HFFc6 (cell line): ENCODE measurements at regions not wholly inside any gene's neighbourhood (a gene's known extent, or its start where the extent isn't known, plus 50 kb on each side); places are given as distances from the start of the nearest gene placed in this dataset.
A peak's percentile ranks its signal among the peaks of the same experiment; 100 is the strongest.

Experiments
- DNase-seq: peaks from one replicate; pipeline ENCODE4 v3.0.0-alpha.2; 2018
- H3K27ac Mint-ChIP-seq: 2 replicates; pipeline ENCODE4 v1.8.0; 2020; ENCODE audit warnings: mild to moderate bottlenecking, mixed read lengths
- H3K27me3 Mint-ChIP-seq: 2 replicates; pipeline ENCODE4 v1.8.0; 2021; ENCODE audit warnings: mild to moderate bottlenecking, moderate library complexity, mixed read lengths; ENCODE audit not compliant: insufficient read depth
- H3K36me3 Mint-ChIP-seq: 2 replicates; pipeline ENCODE4 v1.8.0; 2021; ENCODE audit warnings: low read depth, mixed read lengths
- H3K4me1 Mint-ChIP-seq: 2 replicates; pipeline ENCODE4 v1.8.0; 2020; ENCODE audit warnings: low read depth, mixed read lengths
- H3K4me3 Mint-ChIP-seq: 2 replicates; pipeline ENCODE4 v1.8.0; 2020; ENCODE audit warnings: mild to moderate bottlenecking, moderate library complexity, mixed read lengths
- H3K9me3 Mint-ChIP-seq: 2 replicates; pipeline ENCODE4 v1.8.0; 2020; ENCODE audit warnings: mild to moderate bottlenecking, mixed read lengths
- TF ChIP-seq, protein P1 (sequence below): fragments of 200-600 bp; sonication (generic); IDR thresholded peaks from 2 replicates; pipeline ENCODE4 v1.5.0; 2021; ENCODE audit warnings: antibody characterized with exemption, mild to moderate bottlenecking

- H3K27me3 Mint-ChIP-seq: peaks cover 2% of the 10 kb centered on the region; the same call in 1 of the 2 replicates
- TF ChIP-seq, protein P1, sequence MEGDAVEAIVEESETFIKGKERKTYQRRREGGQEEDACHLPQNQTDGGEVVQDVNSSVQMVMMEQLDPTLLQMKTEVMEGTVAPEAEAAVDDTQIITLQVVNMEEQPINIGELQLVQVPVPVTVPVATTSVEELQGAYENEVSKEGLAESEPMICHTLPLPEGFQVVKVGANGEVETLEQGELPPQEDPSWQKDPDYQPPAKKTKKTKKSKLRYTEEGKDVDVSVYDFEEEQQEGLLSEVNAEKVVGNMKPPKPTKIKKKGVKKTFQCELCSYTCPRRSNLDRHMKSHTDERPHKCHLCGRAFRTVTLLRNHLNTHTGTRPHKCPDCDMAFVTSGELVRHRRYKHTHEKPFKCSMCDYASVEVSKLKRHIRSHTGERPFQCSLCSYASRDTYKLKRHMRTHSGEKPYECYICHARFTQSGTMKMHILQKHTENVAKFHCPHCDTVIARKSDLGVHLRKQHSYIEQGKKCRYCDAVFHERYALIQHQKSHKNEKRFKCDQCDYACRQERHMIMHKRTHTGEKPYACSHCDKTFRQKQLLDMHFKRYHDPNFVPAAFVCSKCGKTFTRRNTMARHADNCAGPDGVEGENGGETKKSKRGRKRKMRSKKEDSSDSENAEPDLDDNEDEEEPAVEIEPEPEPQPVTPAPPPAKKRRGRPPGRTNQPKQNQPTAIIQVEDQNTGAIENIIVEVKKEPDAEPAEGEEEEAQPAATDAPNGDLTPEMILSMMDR: peak; percentile 87
- peaks cover 6% of the 10 kb centered on the region; the same call in 1 of the 2 replicates for H3K9me3 Mint-ChIP-seq
- H3K27ac Mint-ChIP-seq: no peak overlapping the region
- no peaks in the 10 kb centered on the region for H3K36me3 Mint-ChIP-seq
- DNase-seq: peak; percentile 22
- no peak overlapping the region for H3K4me3 Mint-ChIP-seq
- H3K4me1 Mint-ChIP-seq: no peaks in the 10 kb centered on the region
Measured at GRCh38 chr13:53782488-53782961, 753.9 kb downstream of the OLFM4 start.

DNA sequence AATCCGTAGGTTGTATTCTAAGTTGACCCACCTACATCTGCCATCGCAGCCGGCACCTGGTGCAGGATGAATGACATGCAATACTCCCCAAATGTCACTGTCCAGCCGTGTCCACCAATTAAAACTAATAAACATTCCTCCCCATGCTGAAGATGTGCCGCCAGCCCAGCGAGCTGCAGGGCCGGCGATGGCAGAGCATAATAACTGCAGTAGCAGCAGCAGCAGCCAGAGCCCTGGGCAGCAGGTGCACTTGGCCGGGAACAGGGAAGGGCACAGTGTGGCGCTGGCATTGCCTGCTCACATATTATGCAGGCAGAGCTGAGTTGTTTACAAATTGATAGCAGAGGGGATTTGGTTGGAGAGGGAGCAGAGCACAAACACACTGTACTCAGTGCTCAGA is 754.9 kb downstream of the OLFM4 start:
- H3K36me3 Mint-ChIP-seq: no peaks in the 10 kb centered on the region
- H3K4me3 Mint-ChIP-seq: no peak overlapping the region
- H3K9me3 Mint-ChIP-seq: peaks cover 6% of the 10 kb centered on the region; the same call in 1 of the 2 replicates
- no peak overlapping the region for H3K27ac Mint-ChIP-seq
- H3K27me3 Mint-ChIP-seq: peaks cover 2% of the 10 kb centered on the region; the same call in 1 of the 2 replicates
- TF ChIP-seq, protein P1: no peak
- no peak for DNase-seq
- H3K4me1 Mint-ChIP-seq: no peaks in the 10 kb centered on the region

- Mint-ChIP-seq H3K27me3 (peaks cover 1% of the 10 kb centered on the region; the same call in 1 of the 2 replicates), H3K4me1 (no peaks in the 10 kb centered on the region), H3K9me3 (peaks cover 10% of the 10 kb centered on the region), H3K36me3 (no peaks in the 10 kb centered on the region), H3K4me3 (no peak overlapping the region), H3K27ac (no peak overlapping the region)
- DNase-seq: no peak
- TF ChIP-seq, protein P1: no peak
Measured at GRCh38 chr13:53788286-53788685, 759.7 kb downstream of the OLFM4 start.

DNA sequence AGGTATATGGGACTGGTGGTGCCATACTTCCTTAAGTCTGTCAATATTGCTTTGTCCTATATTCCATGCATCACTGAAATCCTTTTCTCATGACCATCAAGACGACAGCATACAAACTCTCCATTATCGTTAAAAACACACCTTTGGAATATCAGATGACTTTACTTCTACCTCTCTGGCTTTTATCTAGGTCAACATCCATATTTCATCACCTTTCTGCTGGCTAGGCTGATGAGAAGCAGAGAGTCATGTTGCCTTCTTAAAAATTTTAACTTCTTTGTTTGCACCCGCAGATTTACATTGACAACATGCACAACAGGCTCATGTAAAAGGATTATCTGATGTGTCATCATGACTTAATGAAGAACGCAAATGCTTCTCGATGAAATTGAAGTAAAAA is 771.4 kb downstream of the OLFM4 start:
- Mint-ChIP-seq H3K4me1 (no peaks in the 10 kb centered on the region), H3K27ac (no peak overlapping the region), H3K9me3 (peaks cover 34% of the 10 kb centered on the region), H3K36me3 (no peaks in the 10 kb centered on the region), H3K4me3 (no peak overlapping the region), H3K27me3 (no peaks in the 10 kb centered on the region)
- DNase-seq: no peak
- TF ChIP-seq, protein P1: no peak

DNA sequence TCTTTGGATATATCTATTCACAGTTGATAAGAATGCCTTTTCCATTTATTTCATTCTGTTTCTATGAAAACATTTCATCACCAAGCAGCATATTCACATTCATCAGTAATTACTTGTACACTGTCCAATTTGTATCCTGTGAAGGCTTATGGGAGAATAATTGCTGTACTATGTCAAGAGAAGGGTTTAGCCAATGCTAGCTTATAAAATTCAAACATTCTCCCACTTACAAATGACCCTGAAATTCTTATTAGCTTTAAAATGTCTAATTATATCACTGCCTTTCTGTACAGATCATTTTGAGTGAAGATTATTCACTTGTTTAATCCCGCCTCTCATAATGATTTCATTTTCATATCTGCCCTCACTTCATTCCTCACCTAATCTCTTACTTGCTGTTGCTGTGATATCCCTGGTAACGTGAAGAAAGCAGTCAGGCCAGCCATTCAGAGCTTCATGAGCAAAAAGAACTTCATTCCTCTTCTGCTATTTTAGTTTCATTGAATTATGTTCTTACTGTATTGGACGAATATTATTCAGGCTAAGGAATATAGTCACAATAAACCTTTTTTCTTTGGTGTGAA is 778.7 kb downstream of the OLFM4 start:
- Mint-ChIP-seq H3K27me3 (no peaks in the 10 kb centered on the region), H3K4me3 (no peak overlapping the region), H3K9me3 (peaks cover 36% of the 10 kb centered on the region), H3K4me1 (no peaks in the 10 kb centered on the region), H3K36me3 (no peaks in the 10 kb centered on the region), H3K27ac (no peak overlapping the region)
- no peak for DNase-seq
- TF ChIP-seq, protein P1: no peak
